Renal pelvis (tissue), 1 donor: ENCODE measurements at regions not wholly inside any gene's neighbourhood (a gene's known extent, or its start where the extent isn't known, plus 50 kb on each side); places are given as distances from the start of the nearest gene placed in this dataset.
"Not testable (repeated sequence)": the region's sequence is repeated elsewhere in the genome, so short reads cannot be mapped to it uniquely, and the experiment has no call there.

ENCODE experiments used
- DNase-seq: peaks from one replicate; pipeline ENCODE4 v3.0.0-alpha.2; 2013

- DNase-seq, result no peak
These were observed 290.7 kb upstream of the FOLH1 start for GRCh38 chr11:49499117-49499516.

GRCh38 chr11:49505231-49505630, 296.8 kb upstream of the FOLH1 start:
- no peak for DNase-seq

- DNase-seq, result peak; percentile 0
These were observed 317.9 kb upstream of the FOLH1 start for GRCh38 chr11:49526240-49526829.

GRCh38 chr11:49533204-49533603, 324.8 kb upstream of the FOLH1 start:
- DNase-seq, result no peak

GRCh38 chr11:49538927-49539326, 330.5 kb upstream of the FOLH1 start:
- DNase-seq, result not testable (repeated sequence)

GRCh38 chr11:49558261-49558847, 350.0 kb upstream of the FOLH1 start:
- not testable (repeated sequence) for DNase-seq

GRCh38 chr11:49560593-49560992, 352.2 kb upstream of the FOLH1 start:
- DNase-seq, result not testable (repeated sequence)

GRCh38 chr11:49561240-49561880, 353.0 kb upstream of the FOLH1 start:
- DNase-seq, result not testable (repeated sequence)

GRCh38 chr11:49562262-49562661, 353.9 kb upstream of the FOLH1 start:
- not testable (repeated sequence) for DNase-seq

- DNase-seq, result not testable (repeated sequence)
These were observed 371.1 kb upstream of the FOLH1 start for GRCh38 chr11:49579492-49579891.

GRCh38 chr11:49585495-49585894, 366.7 kb upstream of the OR4C13 start:
- DNase-seq, result not testable (repeated sequence)

GRCh38 chr11:49608892-49609291, 343.3 kb upstream of the OR4C13 start:
- DNase-seq, result not testable (repeated sequence)

GRCh38 chr11:49623872-49624271, 328.3 kb upstream of the OR4C13 start:
- not testable (repeated sequence) for DNase-seq

- DNase-seq, result not testable (repeated sequence)
These were observed 281.5 kb upstream of the OR4C13 start for GRCh38 chr11:49670705-49671104.

GRCh38 chr11:49702121-49702520, 250.1 kb upstream of the OR4C13 start:
- not testable (repeated sequence) for DNase-seq

- not testable (repeated sequence) for DNase-seq
These were observed 201.7 kb upstream of the OR4C13 start for GRCh38 chr11:49750447-49750846.

GRCh38 chr11:49750960-49751359, 201.2 kb upstream of the OR4C13 start:
- not testable (repeated sequence) for DNase-seq

- DNase-seq, result not testable (repeated sequence)
These were observed 171.4 kb upstream of the OR4C13 start for GRCh38 chr11:49780791-49781190.

- DNase-seq, result not testable (repeated sequence)
These were observed 170.2 kb upstream of the OR4C13 start for GRCh38 chr11:49782000-49782399.

GRCh38 chr11:49783841-49784240, 168.3 kb upstream of the OR4C13 start:
- not testable (repeated sequence) for DNase-seq

- not testable (repeated sequence) for DNase-seq
These were observed 162.4 kb upstream of the OR4C13 start for GRCh38 chr11:49789787-49790186.

GRCh38 chr11:49798206-49798837, 153.9 kb upstream of the OR4C13 start:
- DNase-seq, result not testable (repeated sequence)
